ENCODE measurements at regions not wholly inside any gene's neighbourhood (a gene's known extent, or its start where the extent isn't known, plus 50 kb on each side); places are given as distances from the start of the nearest gene placed in this dataset.

DNA sequence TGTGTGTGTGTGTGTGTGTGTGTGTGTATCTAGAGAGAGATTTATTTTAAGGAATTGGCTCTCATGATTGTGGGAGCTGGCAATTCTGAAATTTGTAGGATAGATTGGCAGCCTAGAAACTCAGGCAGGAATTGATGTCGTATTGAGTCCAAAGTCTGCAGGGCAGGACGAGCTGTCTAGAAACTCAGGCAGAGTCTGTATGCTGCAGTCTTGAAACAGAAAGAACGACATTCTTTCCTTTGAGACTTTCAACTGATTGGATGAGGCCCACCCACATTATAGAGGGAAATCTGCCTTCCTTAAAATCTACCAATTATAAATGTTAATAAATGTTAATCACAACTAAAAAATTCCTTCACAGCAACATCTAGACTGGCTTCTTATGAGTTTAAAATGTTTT is 436.6 kb upstream of the FANCL start:
- H3K4me3 ChIP-seq (ENCODE audit: low read length) = no peak overlapping the region
- TF ChIP-seq, protein P1, sequence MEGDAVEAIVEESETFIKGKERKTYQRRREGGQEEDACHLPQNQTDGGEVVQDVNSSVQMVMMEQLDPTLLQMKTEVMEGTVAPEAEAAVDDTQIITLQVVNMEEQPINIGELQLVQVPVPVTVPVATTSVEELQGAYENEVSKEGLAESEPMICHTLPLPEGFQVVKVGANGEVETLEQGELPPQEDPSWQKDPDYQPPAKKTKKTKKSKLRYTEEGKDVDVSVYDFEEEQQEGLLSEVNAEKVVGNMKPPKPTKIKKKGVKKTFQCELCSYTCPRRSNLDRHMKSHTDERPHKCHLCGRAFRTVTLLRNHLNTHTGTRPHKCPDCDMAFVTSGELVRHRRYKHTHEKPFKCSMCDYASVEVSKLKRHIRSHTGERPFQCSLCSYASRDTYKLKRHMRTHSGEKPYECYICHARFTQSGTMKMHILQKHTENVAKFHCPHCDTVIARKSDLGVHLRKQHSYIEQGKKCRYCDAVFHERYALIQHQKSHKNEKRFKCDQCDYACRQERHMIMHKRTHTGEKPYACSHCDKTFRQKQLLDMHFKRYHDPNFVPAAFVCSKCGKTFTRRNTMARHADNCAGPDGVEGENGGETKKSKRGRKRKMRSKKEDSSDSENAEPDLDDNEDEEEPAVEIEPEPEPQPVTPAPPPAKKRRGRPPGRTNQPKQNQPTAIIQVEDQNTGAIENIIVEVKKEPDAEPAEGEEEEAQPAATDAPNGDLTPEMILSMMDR (conservative IDR thresholded peaks at IDR 0.05; ENCODE audit: low read length) = no peak
- no peak for DNase-seq (ENCODE audit: low read depth)

DNA sequence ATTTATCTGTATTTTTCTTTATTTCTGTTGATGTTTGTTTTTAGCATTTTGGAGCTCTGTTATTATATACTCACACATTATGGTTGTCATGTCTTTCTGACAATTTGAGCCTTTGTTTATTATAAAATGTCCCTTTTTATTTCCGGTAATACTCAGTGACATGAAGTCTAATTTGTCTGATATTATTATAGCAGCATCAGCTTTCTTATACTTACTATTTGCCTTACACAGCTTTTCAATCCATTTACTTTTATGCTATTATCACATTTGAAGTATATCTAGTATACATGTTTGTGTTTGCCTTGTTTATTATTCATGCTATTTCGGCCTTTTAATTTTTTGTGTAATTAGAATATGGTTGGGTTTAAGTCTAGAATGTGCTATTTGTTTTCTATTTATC is 430.6 kb upstream of the FANCL start:
- TF ChIP-seq, protein P1 (conservative IDR thresholded peaks at IDR 0.05; ENCODE audit: low read length) = no peak
- no peak for DNase-seq (ENCODE audit: low read depth)
- H3K4me3 ChIP-seq (ENCODE audit: low read length) = no peak overlapping the region

DNA sequence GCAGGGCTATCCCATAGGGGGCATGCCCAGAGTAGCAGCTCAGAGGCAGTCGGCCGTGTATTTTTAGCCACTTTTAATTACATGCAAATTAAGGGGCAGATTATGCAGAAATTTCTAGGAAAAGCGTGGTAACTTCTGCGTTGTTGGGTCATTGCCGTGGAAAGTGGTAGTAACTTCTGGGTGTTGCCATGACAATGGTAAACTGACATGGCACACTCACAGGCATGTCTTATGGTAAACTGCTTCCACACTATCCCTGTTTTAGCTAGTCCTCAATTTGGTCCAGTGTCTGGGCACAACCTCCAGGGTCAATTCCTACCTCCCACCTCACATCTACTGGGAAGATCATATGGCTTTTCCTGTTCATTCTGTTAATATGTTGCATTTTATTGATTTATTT is 428.9 kb upstream of the FANCL start:
- TF ChIP-seq, protein P1 (conservative IDR thresholded peaks at IDR 0.05; ENCODE audit: low read length) = no peak

DNA sequence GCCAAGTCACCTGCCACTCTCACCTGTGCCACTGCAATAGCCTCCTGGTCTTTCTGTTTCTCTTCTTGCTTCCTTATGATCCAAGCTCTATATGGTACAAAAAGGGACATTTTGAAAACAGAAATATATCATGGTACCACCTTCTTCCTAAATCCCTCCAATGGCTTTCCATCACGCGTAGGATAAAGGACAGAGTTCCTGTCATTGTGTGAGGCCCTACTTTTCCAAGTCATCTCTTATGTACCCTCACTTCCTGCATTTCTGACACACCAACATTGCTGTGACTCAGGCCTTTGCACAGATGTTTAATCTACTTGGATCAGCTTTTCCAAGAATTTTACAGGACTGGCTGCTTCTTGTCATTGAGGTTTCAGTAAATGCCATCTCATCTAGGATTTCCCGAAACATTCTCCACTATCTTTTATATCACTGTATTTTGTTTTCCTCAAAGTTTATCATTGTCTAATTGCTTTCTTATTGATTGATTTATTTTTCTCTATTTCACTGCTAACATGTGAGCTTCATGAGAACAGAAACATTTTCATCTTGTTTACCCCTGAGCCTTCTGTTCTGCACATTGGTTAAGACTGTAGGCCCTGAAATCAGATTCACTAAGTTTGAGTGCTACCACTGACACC is 426.1 kb upstream of the FANCL start:
- H3K4me3 ChIP-seq (ENCODE audit: low read length) = no peak overlapping the region
- no peak for DNase-seq (ENCODE audit: low read depth)

More for the DNA sequence above, 428.9 kb upstream of the FANCL start:
- H3K4me3 ChIP-seq (ENCODE audit: low read length) = no peak overlapping the region
- no peak for DNase-seq (ENCODE audit: low read depth)

DNA sequence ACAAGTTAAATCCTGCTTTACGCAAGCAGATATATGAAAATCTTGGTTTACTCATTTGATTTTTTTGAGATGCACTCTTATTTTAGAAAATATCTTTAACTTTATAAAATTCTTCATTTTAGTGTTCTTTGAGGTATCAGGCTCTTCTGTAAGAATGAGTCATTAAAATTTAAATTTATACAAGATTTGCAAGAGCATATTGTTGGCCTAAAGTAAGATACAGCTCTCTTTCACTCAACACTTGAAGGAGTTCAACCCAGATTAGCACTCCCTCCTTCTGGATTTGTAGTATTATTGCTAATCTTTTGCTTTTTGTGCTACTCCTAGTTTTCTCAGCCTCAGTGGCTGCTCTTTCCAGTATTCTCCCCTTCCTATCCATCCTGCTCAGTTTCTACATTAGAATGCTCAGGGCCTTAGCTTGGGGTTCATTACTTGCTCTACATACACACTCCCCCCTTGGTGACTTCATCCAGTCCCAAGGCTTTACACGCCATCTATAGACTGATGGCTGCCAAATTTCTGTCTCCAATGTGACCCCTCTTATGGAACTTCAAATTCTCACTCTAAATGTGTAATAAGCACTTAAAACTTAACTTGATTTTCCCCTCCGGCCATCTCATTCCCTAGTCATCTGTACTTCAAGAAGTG is 425.3 kb upstream of the FANCL start:
- H3K4me3 ChIP-seq (ENCODE audit: low read length) = no peak overlapping the region
- TF ChIP-seq, protein P1 (conservative IDR thresholded peaks at IDR 0.05; ENCODE audit: low read length) = no peak
- no peak for DNase-seq (ENCODE audit: low read depth)

More for the DNA sequence above, 426.1 kb upstream of the FANCL start:
- TF ChIP-seq, protein P1 (conservative IDR thresholded peaks at IDR 0.05; ENCODE audit: low read length) = no peak

DNA sequence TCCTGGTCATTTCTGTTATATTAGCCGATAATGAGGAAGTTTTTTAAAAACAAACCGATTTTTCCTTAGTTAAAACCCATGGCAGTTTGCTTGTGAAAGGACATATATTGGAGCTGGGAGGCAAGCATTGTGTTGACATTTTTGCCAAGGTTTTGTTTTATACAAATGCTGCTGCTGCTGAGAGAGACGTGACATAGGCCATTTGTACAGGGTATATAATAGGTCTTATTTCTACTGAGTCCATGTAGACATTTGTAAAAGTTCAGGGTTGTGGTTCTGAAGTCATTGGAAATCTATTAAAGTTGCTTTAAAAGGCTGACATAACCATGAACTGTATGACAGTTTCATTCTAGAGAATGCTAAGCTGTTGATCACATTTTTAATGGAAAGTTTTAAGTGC is 424.0 kb upstream of the FANCL start:
- H3K4me3 ChIP-seq (ENCODE audit: low read length) = no peak overlapping the region
- no peak for DNase-seq (ENCODE audit: low read depth)
- TF ChIP-seq, protein P1 (conservative IDR thresholded peaks at IDR 0.05; ENCODE audit: low read length) = no peak

DNA sequence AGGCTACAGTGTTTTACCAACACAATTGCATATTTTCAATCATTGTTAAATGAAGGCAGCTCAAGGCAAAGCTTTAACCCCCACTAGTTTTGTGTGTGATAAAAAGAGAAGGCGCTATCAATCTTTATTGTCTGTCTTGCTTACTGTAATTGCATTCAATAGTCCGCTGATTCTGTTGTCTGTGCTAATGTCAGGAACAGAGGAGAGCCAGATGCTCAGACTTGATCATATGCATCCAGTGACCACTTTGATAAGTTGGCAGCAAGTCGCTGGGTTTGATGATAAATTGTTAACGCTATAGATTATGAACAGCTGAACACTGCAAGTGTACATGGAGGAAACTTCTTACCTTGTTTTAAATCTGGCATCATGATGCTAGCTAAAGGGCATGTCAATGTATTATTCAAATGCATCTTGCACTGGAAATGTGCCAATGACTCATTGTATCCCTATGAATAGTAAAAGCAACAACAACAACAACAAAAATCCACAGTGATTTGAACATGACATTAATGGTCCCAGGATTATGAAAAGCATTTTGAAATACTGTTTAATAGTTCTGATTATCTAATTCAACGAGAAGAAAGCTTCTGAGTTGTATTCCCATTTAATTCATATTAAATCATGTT is 423.5 kb upstream of the FANCL start:
- DNase-seq (ENCODE audit: low read depth) = no peak
- no peak overlapping the region for H3K4me3 ChIP-seq (ENCODE audit: low read length)
- TF ChIP-seq, protein P1 (conservative IDR thresholded peaks at IDR 0.05; ENCODE audit: low read length) = no peak
